NB4 (cell line): ENCODE measurements at regions not wholly inside any gene's neighbourhood (a gene's known extent, or its start where the extent isn't known, plus 50 kb on each side); places are given as distances from the start of the nearest gene placed in this dataset.

Source experiments
- DNase-seq: peaks from one replicate; pipeline ENCODE4 v3.0.0; 2010; ENCODE audit warnings: low read depth
- H3K4me3 ChIP-seq: one replicate; pipeline ENCODE4 v1.5.1; 2011; ENCODE audit warnings: mild to moderate bottlenecking, low read depth, low read length, moderate library complexity
- CTCF ChIP-seq: IDR thresholded peaks from one replicate; pipeline ENCODE4 v1.5.1; 2012; ENCODE audit warnings: low read depth, low read length
- MAX ChIP-seq: IDR thresholded peaks from 2 replicates; pipeline ENCODE4 v1.6.1; 2011; ENCODE audit warnings: low read depth, low read length
- MYC ChIP-seq: IDR thresholded peaks from 2 replicates; pipeline ENCODE4 v1.6.1; 2011; ENCODE audit warnings: low read depth, low read length
- POLR2A ChIP-seq: IDR thresholded peaks from 2 replicates; pipeline ENCODE4 v1.6.1; 2011; ENCODE audit warnings: mild to moderate bottlenecking; ENCODE audit not compliant: insufficient read length; ENCODE audit errors: extremely low read depth

GRCh38 chr6:25058441-25058840, 122.7 kb upstream of the RIPOR2 start:
- no peak for DNase-seq
- H3K4me3 ChIP-seq: no peak overlapping the region
- no peak for TF ChIP-seq CTCF
- no peak for TF ChIP-seq POLR2A
- no peak for TF ChIP-seq MYC
- no peak for TF ChIP-seq MAX

- no peak overlapping the region for H3K4me3 ChIP-seq
- no peak for TF ChIP-seq MYC
- no peak for TF ChIP-seq CTCF
- no peak for TF ChIP-seq POLR2A
- no peak for DNase-seq
These were observed 123.2 kb upstream of the RIPOR2 start for GRCh38 chr6:25058941-25059340.

GRCh38 chr6:25060522-25060921, 124.8 kb upstream of the RIPOR2 start:
- H3K4me3 ChIP-seq: no peak overlapping the region
- TF ChIP-seq MYC: no peak
- TF ChIP-seq POLR2A: no peak
- no peak for TF ChIP-seq MAX
- no peak for TF ChIP-seq CTCF
- no peak for DNase-seq

GRCh38 chr6:25061289-25061936, 125.7 kb upstream of the RIPOR2 start:
- DNase-seq: no peak
- H3K4me3 ChIP-seq: no peak overlapping the region
- no peak for TF ChIP-seq CTCF
- no peak for TF ChIP-seq MYC
- TF ChIP-seq MAX: no peak
- no peak for TF ChIP-seq POLR2A

GRCh38 chr6:25062070-25062811, 126.5 kb upstream of the RIPOR2 start:
- no peak overlapping the region for H3K4me3 ChIP-seq
- DNase-seq: no peak
- TF ChIP-seq MYC (no peak), MAX (no peak), POLR2A (no peak), CTCF (no peak)
